Stimulated activated CD8-positive, alpha-beta memory T cell treated with anti-CD3 and anti-CD28 coated beads, Interleukin-15, amount 100 ng/mL, for 48 hours (primary cell): ENCODE measurements at regions not wholly inside any gene's neighbourhood (a gene's known extent, or its start where the extent isn't known, plus 50 kb on each side); places are given as distances from the start of the nearest gene placed in this dataset.

Experiments
- DNase-seq, 2 donors: peaks; one replicate each; pipeline ENCODE4 v3.0.0-alpha.2; 2020; ENCODE audit warnings: low read depth in 2 of 2

DNA sequence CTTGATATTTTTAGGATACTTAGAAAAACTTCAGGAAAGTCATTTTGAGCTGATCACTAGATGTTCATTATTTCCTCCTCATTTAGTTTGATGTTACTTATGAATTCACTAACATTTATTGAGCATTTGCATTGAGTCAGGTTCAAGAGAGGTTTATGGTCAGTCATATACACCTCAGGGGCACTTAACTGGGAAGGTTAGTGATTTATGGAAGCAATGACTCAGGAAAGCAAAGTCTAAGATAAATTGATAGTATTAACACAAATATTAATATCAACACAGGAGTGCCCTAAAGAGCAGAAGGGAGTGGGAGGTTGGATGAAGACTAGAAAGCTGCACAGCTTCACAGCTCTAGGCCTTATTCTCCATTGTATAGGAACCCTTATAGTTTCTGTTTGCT is 177.0 kb upstream of the TNFAIP3 start:
- DNase-seq: no peak

- no peak for DNase-seq
Observed at GRCh38 chr6:137690721-137691120, 176.3 kb upstream of the TNFAIP3 start.

DNA sequence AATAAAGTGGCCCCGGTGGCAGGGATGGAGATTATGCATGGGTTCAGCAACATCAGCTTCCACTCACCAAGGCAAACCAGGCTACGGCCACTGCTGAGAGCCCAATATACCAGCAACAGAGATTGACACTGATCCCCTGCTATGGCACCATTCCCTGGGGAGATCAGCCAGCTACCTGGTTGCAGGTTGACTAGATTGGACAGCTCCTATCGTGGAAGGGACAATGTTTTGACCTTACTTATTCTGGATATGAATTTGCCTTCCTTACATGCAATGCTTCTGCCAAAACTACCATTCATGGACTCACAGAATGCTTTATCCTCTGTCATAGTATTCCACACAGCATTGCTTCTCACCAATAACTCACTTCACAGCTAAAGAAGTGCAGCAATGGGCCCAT is 174.8 kb upstream of the TNFAIP3 start:
- no peak for DNase-seq

DNA sequence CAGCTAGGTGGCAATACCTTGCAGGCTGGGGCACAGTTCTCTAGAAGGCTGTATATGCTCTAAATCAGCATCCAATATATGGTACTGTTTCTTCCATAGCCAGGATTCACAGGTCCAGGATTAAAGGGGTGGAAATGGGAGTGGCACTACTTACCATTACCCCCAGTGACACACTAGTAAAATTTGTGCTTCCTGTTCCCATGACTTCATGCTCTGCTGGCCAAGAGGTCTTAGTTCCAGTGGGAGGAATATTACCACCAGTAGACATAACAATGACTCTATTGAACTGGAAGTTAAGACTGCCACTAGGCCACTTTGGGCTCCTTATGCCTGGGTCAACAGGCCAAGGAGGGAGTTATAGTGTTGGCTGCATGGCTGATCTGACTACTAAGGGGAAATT is 174.3 kb upstream of the TNFAIP3 start:
- DNase-seq: no peak

DNA sequence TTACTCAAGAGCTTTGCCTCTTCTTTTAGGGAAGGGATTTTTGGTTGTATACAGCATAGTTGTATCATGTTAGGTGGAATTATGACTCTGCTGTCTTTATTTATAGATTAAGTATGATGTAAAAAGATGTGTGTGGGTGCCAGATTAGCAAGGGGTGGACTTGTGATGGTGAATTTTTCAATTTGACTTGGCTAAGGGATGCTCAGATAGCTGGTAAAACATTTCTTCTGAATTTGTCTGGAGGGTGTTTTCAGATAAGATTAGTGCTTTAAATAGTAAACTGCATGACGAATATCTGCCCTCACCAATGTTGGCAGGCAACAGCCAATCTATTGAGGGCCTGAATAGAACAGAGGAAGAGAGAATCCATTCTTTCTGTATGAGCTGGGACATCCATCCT is 173.3 kb upstream of the TNFAIP3 start:
- no peak for DNase-seq

DNA sequence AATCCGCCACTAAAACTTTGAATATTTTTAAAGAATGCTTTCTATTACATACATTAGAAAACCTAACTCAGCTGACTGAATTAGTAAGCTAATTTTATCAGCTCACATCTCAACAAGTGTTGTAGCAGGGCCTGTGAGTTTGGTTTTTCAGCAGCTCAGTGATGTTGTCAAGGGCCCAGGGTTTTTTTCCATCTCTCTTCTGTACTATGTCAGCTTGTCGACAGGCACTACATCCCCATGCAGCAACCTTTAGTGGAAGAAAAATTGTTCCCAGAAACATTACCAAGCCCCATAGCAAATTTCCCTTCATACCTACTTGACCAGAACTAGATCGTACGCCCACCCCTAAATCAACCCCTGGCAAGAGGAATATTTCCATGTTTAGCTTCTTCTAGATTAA is 170.3 kb upstream of the TNFAIP3 start:
- no peak for DNase-seq

DNA sequence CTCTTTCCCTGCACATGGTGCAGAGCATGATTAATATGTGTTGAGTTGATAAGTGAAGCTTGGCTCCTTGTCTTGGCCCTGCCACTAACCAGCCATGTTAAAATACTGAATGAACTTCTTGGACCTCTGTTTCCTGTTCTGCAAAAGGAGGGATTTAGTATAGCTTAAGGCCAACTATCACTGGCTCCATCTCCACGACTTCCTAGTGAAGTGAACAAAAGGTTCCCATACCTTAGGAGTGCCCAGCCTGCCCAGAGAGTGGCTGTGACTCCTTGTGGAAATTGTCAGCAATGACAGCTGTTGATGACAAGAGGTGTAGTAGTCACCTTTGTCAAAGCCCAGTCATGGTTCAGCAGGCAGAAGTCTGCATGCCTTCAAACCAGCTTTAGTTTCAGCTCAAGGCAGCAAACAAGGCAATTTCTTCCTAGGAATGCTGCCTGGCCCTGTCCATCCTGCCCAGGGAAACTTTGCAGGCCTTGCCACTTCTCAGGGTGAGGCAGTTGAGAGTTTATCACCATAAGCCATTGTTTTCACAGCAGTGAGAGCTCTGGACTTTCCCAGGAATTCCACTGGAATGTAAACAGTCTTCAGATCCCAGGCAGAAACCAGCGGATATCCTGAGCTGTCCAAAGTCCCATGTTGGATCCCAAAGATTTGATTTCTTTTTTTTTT is 169.7 kb upstream of the TNFAIP3 start:
- no peak for DNase-seq

GRCh38 chr6:137698636-137699030 is 168.4 kb upstream of the TNFAIP3 start:
- no peak for DNase-seq

- no peak for DNase-seq
Observed at GRCh38 chr6:137699031-137699683, 167.9 kb upstream of the TNFAIP3 start.

- no peak for DNase-seq
Observed at GRCh38 chr6:137700161-137700560, 166.9 kb upstream of the TNFAIP3 start.

DNA sequence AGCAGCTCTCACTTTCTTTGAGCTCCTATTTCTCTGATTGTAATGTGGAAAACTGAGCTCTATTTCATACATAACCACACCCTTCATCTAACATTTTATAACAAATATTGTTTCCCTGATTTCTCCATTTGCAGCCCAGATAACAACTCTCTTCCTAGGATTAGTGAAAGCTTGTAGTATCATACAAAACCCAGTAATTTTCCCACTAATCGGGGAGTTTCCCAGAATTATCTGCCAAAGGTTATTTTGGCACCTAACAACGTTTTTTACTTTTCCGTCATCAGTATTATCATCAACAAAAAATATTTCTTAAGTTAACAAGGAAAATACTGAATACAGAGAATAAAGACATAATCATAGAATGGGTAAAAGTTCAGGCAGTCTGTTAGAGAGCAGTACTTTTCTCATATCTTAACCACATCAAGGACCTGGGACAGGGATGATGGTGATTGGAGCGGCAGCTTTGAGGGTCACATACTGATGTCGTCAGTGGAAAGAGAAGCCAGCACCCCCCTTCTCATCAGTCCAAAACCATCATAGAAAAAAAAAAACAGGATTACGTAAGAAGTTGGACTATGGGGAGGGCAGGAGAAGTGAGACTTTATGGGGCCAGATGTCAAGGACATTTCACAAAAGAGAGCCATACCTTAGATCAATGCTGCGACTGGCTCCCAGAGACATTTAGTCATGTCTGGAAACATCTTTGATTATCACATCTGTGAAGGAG is 166.1 kb upstream of the TNFAIP3 start:
- no peak for DNase-seq

DNA sequence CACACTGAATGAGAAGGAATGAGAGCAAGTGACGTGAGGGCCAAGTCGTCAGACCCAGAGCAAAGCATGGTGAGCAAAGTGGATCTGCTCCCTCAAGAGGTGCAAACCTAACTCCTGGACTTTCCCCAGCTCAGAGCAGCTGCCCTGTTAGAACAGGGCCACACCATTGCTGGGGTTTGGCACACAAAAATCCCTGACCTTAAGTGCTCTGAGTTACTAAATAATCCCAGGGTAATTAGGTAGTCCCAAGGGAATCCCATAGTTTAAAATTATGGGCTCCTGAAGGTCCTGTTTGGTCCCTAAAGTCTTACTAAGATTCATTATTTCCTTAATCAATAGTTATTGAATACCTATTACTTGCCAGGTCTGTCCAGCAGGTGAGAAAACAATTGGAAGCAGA is 165.1 kb upstream of the TNFAIP3 start:
- no peak for DNase-seq

DNA sequence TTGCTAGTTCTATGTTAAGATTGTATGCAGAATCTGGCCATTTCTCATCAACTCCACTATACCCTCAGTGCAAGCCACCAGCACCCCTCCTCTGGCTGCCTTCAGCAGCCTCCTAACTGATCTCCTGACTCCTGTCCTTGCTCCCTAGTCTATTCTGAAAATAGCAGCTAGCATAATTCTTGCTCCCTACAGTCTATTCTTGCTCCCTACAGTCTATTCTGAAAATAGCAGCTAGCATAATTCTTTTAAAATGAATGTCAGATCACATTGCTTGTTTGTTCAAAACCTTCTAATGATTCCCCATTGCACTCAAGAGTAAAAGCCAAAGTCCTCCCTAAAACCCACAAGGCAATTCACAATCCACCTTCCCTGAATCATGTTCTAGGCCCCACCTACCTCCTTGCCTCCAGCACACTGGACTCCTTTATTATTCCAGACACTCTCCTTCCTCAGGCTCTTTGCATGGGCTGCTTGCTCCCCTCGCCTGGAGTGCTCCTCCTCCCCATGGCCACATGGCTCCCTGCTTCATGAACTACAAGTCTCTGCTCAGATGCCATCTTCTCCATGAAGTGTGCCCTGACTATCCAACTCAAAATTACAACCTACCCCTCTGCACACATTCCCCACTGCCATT is 164.2 kb upstream of the TNFAIP3 start:
- DNase-seq: no peak

DNA sequence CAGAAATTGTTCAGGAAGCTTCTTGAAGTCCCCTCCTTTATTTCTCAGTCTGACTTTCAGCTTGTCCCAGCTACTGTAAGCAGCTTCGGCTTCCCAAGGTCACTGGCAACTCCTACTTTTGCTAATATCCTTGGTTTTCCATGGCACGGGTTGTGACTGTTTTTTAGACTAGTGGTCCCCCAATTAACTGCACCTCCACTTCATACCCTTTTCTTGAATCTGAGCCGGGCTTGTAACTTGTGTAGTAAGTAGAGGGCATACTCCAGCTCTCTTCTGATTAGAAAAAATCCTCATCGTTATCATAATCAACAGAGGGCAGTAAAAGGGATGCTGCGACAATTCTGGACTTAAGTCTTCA is 162.3 kb upstream of the TNFAIP3 start:
- DNase-seq: no peak

GRCh38 chr6:137705160-137706082 is 161.6 kb upstream of the TNFAIP3 start:
- DNase-seq: no peak

DNA sequence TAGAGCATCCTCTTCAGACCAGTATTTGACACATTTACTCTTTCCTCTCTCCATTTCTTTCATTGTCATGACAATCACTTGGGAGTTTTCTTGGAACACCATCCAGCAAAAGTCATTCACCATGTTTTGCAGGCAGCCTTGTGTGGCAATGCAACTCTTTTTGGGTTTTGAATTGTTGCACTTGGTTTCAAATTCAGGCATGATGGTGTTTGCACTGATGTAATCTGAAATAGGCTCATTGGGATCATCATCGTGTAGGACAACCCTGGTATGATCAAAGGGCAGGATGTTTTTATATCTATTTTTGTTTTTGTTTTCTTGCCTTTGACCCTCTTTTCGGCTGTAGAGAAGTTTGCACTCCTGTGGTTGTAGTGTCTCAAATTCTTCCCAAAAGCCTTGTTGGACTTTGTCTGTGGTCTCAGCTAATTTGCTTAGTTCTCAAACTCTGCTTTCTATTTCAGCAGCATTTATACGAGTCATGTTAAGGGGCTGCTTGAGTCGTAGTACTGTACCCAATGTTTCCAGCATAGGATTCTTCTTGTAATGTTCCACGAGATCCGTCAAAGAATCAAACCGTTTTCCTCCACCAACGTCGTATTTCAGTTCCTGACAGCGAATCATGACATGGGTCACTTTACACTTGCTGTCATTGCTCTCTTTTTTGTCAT is 160.8 kb upstream of the TNFAIP3 start:
- DNase-seq: no peak

DNA sequence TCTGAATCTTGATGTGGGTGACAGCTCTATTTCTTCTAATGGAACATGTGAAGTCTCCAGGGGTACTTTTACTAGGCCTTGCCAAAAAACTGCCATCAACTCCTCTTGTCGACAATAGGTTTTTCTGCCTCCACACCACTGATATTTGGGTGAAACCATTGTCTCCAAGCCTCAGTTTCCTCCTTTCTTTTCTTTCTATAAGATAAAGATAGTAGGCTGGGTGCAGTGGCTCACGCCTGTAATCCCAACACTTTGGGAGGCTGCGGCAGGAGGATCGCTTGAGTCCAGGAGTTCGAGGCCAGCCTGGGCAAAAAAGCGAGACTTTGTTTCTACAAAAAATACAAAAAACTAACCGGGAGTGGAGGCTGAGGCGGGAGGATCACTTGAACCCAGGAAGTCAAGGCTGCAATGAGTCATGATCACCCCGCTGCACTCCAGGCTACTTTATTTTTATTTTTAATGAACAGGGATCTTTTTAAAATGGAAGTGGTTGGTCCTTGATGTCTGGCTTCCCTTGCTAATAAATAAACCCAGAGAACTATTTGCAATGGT is 159.9 kb upstream of the TNFAIP3 start:
- no peak for DNase-seq

DNA sequence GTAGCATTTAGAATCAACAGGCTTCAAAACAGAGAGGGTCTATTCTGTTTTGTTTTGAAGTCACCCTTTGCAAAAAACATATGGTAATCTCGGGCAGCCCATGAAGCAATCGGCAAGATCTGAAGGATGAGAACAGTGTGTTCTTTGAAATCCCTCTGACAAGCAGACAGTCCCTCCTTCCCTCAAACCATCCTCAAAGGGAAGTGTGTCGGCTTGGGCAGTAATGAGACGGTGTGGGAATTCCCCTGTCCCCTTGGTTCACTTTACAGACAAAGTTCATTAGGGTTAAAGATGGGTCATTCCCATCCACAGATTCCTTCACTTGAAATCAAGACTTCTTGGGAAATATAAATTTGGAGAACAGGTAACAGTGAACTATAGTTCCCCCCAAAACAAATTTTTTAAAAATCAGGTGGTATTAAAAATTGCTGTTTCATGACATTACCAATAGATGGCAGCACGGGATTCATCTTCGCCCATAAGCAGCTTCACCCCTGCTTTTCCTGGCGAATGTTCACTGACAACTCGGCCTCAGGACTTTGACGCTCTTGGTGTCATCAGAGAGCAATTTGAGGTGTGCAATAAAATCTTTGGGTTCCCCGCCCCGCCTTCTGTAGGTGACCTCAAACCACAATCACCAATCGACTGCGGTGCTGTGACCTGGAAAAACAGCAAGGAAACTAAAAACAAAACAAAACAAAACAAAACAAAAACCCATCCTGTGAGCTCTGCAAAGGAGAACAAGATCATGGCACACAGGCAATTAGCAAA is 159.3 kb upstream of the TNFAIP3 start:
- peak; percentile 62 to 67 for DNase-seq

DNA sequence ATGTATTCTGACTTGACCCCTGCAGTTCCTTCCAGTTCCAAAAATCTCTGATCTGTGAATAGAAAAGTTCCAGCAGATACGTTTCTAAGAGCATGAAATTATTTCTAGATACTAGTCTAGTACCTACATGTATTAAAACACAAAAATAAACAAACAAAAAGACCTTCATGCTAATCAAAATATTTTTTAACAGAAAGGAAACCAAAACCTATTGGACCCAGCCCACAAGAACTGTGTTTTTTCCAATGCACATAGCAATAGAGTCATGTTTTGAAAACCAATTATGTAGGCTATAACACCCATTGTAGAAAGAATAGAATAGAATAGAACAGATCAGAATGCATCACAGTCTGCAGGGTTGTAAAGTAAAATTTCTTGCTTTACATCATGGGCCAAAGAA is 158.6 kb upstream of the TNFAIP3 start:
- no peak for DNase-seq
